HG03066 (cell line): ENCODE measurements at regions not wholly inside any gene's neighbourhood (a gene's known extent, or its start where the extent isn't known, plus 50 kb on each side); places are given as distances from the start of the nearest gene placed in this dataset.
"Not testable (repeated sequence)": the region's sequence is repeated elsewhere in the genome, so short reads cannot be mapped to it uniquely, and the experiment has no call there.

Experiments
- ATAC-seq: cut with Tn5 transposase; IDR thresholded peaks from one replicate; pipeline ENCODE4 v1.9.1; 2021; ENCODE audit warnings: low read depth; ENCODE audit not compliant: unreplicated experiment

DNA sequence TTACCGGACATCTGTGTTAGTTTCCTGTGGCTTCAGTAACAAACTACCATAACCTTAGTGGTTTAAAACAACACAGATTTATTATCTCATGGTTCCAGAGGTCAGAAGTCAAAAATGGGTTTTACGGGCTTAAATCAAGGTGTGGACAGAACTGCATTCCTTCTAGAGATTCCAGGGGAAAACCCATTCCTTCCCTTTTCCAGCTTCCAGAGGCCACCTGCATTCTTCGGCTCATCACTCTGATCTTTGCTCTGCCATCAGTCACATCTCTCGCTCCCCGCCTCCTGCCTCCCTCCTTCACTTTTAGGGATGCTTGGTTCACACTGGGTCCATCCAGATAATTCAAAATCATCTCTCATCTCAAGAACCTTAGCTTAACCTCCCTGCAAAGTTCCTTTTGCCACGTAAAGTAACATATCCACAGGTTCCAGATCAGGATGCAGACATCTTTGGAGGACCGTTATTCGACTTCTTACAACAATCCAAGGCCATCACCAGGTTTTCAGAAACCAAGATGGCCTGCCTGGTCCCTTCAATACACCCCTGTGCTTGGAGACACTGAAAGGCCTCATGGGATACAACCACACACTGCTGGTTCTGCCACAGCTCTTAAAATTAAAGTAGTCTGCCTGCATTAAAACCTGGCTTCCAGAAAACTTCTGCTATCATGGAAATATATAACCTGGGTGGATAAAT, 225.9 kb upstream of the MYO3A start:
- ATAC-seq: no peak

DNA sequence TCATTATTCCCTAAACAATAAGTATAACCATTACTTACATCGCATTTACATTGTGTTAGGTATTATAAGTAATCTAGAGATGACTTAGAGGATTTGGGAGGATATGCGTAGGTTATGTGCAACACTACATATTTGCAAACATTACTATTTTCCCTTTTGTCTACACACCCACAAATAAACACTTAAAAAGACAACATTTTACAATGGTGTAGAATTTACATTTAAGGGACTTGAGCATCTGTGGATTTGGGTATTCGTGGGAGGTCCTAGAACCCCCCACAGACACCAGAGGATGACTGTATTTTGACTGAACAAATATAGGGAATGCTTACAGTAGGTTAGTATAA, 220.2 kb upstream of the MYO3A start:
- ATAC-seq: no peak

DNA sequence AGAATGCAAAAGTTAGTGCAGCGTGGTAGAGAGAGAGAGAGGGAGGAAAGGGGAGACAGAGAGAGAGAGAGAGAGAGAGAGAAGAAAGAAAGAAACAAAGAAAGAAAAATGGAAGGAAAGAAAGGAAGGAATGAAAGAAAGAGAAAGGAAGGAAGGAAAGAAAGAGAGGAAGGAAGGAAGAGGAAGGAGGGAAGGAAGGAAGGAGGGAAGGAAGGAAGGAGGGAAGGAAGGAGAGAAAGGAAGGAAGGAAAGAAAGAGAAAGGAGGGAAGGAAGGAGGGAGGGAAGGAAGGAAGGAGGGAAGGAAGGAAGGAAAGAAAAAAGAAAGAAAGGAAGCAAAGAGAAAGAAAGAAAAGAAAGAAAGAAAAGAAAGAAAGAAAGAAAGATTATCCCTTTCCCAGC, 209.8 kb upstream of the MYO3A start:
- ATAC-seq: no peak

DNA sequence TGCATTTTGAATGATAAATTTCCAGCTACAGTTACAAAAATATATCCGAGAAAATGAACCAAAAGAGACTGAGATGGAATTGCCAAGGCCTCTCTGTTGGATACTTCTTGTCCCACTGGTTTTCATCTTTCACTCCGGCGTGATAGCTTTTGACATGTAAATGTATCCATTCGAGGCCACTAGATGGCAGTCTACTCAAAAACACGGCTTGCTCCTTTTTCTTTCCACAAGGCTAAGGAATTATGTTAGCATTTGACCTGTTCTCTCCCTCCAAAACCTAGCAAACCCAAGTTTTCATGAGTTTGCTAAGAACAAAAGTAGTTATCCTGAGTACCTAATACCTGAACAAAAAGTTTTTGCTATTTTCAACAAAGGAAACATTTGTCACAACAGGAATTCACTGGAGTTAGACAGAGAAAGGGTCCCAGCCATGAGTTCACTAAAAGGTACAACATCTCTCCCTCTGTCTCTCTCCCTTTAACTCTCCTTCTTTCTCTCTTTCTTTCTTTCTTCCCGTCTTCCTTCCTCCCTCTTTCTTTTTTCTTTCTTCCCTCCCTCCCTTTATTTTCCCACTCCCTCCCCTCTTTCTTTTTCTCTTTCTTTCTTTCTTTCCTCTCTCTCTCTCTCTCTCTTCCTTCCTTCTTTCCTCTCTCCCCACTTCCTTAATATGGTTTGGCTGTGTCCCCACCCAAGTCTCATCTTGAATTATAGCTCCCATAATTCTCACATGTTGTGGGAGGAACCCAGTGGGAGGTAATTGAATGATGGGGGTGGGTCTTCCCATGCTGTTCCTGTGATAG, 207.9 kb upstream of the MYO3A start:
- ATAC-seq: peak; percentile 73

DNA sequence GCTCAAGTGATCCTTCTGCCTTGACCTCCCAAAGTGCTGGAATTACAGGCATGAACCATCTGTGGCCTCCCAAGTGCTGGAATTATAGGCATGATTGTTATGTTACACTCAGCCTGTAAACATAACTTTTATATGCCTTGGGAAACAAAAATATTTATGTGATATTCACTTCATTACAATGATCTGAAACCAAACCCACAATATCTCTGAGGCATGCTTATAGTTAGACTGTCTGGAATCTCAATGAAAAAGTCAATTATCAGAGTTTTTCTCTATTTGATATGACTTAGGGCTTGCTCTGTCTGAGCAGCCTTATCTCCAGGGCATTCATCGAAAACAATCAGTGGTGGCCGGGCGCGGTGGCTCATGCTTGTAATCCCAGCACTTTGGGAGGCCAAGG, 195.3 kb upstream of the MYO3A start:
- ATAC-seq: no peak

DNA sequence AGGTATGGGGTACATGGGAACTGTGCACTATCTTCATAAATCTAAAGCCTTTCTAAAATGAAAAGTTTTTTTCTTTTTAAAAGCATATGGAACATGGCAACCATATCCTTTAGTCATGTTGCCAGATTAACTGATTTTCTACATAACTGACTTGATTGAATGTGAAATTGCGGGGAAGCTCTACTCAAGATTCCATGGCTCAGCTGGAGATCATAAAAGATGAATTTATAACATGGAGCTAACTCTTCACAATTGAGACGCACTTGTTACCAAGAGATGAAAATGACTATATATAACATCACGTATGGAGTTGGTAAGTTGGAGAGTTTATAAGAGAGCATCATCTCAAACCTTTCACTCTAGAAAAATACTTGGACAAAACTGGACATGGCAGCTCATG, 190.2 kb upstream of the MYO3A start:
- ATAC-seq: no peak

DNA sequence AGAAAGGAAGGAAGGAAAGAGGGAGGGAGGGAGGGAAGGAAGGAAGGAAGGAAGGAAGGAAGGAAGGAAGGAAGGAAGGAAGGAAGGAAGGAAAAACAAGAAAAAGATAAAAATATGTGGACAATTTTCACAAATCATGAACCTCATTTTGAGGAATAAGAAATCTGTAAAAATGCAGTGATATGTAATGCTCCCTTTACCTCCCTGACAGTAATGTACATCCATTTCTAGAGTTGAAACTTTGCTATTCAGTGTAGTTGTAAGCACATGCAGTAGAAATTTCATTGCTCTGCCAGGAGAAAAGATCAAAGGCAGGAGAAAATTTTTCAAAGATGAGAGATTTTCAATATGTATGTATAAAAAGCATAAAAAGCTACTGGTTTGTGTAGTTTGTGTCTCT, 189.5 kb upstream of the MYO3A start:
- no peak for ATAC-seq

DNA sequence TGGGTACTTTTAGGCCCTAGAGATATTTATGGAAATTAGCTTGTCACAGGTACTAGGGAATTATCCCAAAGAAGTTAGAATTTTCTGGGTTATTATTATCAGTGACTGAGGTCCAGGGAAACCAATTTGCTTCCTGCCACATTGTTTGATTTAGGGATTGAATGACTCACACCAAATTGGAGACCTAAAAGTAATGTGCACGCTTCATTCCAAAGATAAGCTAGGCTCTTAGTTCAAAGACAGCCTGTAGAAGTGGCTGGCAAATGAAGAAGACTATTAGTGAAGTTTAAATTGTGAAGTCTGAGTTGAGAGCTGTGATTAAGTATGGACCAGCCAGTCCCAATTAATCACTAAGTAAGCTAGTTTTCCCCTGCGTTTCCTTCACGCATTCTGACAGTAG, 188.1 kb upstream of the MYO3A start:
- ATAC-seq: no peak

DNA sequence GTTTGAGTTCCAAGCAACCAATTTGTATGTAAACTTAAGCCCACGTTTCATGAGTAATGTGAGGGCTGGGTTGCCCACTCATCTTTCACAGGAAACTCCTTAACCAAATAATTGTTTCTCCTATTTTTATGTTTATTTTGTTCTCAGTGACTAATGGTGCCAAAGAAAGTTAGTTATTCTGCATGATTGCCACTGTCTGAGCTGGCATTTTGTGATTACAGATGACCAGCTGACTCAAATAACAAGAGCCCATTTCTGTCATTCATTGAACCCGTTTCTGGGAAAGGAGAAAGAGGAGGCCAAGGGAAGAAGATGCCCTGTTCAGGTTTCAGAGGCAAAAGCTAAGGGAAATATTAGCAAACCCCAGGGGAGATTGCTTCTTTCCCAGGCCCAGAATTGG, 186.9 kb upstream of the MYO3A start:
- ATAC-seq: no peak

DNA sequence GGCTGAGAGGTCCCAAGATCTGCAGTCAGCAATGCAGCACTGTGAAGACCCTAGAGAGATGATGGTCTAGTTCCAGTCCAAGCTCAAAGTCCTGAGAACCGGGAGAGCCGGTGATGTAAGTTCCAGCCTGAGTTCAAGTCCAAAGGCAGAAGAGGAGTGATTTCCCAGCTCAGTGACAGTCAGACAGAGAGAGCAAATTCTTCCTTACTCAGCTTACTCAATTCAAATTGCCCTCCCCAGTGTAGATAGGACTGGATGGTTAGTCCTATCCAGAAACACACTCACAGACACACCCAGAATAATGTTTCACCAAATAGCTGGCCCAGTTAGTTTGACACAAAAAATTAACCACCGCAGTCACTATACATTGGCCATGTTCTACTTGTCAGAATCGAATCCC, 185.5 kb upstream of the MYO3A start:
- no peak for ATAC-seq

DNA sequence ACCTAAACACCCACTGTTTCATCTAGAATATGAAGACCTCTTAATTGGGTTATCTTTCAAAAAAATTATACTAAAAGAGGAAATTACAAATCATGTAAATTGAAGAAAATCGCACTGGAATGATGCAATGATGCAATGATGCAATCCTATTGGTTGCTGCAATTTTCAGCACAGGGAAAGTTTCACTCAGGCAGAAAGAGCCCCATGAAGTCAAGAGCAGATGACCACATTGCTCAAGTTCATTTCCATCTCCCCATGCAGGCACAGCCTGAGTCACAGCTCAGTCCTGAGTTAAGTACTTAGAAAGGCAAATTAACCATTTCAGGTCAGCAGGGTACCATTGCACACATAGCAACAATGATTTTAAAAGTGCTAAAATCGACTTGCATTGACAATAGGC, 180.3 kb upstream of the MYO3A start:
- ATAC-seq: no peak

DNA sequence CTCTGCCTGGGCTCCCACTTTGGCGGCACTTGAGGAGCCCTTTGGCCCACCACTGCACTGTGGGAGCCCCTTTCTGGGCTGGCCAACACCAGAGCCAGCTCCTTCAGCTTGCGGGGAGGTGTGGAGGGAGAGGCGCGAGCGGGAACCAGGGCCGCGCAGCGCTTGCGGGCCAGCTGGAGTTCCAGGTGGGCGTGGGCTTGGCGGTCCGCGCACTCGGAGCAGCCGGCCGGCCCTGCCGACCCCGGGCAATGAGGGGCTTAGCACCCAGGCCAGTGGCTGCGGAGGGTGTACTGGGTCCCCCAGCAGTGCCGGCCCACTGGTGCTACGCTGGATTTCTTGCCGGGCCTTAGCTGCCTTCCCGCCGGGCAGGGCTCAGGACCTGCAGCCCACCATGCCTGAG, 178.2 kb upstream of the MYO3A start:
- ATAC-seq: not testable (repeated sequence)

DNA sequence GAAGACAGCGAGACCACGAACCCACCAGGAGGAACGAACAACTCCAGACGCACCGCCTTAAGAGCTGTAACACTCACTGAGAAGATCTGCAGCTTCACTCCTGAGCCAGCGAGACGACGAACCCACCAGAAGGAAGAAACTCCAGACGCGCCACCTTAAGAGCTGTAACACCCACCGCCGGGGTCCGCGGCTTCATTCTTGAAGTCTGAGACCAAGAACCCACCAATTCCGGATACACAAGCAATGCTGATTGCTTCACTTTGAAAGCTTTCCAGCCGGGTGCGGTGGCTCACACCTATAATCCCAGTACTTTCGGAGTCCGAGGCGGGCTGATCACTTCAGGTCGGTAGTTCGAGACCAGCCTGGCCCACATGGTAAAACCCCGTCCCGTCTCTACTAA, 177.2 kb upstream of the MYO3A start:
- ATAC-seq: no peak

DNA sequence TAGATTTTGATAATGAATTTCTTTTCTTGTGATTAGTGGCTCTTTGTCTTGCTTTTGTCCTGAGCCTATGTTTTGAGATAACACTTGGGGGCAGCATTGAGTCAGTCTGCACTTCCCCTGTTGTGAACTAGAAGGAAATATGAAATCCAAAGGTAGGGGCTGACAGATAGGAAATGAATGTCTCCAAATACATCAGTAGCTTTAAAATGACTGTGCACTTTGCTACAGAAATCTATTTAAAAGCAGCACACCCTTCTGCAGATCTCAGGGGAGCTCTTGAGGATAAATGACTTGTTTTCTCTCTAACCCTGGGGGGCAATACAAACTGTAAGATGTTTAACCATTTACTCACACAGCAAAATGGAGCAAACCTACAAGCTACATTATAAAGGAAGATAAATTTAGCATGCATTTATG, 176.0 kb upstream of the MYO3A start:
- no peak for ATAC-seq

DNA sequence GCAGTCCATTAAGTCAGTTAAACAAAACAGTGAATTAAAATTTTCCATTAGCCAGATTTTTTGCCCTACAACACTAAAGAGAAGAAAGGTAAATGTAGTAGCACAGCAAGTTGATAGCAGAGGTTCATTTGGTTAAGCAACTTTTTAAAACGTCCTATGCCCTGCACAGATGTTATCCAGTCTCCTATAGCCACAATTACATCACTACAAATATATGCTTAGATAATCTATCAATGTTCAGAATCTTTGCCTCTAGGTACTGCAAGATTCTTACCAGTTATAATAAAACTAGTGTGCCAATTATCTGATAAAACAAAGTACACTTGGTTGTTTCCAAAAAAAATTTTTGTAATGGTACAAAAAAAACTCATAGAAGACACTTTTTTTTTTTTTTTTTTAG, 175.5 kb upstream of the MYO3A start:
- ATAC-seq: no peak

DNA sequence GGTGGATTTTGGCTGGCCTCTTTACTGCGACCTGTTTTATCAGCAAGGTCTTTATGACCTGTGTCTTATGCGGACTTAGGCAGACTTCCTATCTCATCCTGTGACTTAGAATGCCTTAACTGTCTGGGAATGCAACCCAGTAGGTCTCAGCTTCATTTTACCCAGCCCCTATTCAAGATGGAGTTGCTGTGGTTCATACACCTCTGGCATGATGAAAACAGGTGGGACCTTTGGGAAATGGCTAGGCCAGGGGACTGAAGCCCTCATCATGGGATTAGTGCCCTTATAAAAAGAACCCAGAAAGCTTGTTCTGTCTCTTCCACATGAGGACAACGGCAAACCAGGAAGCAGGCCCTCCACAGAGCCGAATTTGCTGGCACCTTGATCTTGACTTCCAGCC, 172.1 kb upstream of the MYO3A start:
- no peak for ATAC-seq

DNA sequence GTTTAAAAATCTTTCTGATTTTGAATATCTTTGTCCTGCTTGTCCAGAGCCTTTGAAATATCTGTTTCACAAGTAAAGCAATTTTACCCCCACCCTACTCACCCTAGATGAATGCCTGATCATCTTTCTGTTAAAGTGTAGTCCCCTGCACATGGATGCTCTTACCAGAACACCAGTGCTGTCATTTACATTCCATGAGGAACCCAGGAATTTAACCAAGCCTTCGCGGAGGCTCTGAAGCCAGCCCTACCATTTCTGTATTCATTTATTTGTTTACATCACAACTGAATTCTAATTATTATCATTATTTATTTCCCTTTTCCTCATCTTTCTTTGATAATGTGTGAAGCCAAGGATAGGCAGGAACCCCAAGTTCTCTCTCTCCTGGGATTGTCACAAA, 167.8 kb upstream of the MYO3A start:
- ATAC-seq: no peak

DNA sequence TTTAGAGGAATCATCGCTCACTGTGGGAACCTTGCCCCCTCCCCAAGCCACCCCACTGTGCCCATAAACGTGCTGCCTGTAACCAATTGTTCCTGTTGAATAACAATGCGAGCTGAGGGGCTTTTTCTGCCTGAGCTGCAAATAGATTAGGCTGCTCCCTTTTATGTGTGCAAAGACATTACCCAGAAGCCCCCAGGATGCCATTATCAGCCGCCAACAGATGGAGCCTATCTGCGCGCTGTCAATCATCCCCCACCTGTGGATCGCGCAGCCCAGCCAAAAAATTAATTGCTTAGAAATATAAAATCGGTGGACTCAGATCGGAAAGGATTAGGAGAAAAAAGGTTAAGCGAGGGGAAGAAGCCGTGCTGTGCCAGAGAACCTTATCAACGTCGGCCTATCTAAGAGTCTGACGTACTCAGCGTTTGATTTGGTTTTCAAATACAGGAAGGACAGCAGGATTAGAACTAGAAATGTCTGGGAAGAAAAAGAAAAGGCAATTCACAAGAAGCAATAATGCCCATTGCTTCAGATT, 167.3 kb upstream of the MYO3A start:
- no peak for ATAC-seq

DNA sequence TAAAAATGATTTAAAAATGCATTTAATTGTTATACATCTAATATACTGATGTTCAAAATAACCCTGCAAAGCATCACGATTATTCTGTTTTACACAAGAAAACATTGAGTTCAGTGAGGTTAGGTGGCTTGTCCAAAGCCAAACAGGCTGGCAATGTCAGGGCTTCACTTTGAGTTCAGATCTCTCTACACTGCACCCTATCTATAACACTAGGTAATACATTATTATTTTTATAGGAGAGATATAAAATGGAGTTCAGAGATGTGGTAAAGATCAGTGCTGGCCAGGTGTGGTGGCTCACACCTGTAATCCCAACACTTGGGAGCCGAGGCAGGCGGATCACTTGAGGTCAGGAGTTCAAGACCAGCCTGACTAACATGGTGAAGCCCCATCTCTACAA, 165.9 kb upstream of the MYO3A start:
- no peak for ATAC-seq

DNA sequence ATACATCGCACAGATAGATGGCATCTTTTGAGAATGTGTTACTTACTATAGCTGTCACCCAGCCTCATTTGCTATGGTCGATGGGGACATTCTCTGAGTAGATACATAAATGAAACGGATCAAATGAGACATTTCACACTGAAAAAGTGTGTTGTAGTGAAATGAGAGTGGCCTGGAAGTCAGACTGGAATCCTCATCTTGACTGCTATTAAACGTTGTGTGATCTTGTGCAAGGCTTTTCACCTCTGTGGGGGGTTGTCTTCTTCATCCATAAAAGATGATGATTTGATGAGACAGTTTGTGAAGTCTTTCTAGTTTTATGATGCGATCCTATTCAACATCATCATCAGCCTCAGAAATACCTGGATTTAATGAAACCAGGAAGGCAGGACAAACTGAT, 155.4 kb upstream of the MYO3A start:
- ATAC-seq: no peak

DNA sequence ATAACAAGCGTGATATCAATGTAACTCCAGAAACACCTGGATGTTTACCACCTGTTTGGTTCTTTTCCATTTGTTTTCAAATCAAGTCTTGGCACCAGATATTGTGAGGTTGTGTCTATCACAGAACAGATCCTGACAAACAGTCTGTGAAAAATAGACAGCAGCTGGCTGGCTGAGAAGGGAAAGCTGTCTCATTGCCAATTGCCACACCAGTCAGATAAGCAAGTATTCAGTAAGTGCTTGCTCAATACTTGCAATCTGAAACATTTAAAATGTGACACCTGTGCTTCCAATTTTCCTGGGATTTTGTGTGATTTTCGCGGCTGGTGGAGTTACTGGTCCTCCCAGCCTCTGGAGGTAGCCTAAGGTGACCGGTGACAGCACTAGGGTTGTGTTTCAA, 147.9 kb upstream of the MYO3A start:
- ATAC-seq: no peak

DNA sequence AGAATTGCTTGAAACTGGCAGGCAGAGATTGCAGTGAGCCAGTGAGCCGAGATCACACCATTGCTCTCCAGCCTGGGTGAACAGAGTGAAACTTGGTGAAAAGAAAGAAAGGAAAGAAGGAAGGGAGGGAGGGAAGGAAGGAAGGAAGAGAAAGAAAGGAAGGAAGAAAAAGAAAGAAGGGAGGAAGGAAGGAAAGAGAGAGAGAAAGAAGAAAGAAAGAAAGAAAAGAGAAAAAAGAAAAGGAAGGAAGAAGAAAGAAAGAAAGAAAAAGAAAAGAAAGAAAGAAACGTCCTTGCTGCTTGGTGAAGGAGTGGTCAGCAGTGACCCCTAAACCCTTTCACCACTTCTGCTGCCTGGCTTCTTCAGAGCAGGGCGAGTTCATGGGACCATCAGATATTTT, 147.1 kb upstream of the MYO3A start:
- no peak for ATAC-seq
